ENCODE measurements at regions not wholly inside any gene's neighbourhood (a gene's known extent, or its start where the extent isn't known, plus 50 kb on each side); places are given as distances from the start of the nearest gene placed in this dataset.

- Histone ChIP-seq H3K79me2 (ENCODE audit: low read length) (no peaks in the 10 kb centered on the region), H3K36me3 (replicated peaks; ENCODE audit: insufficient read depth, low read length) (no peaks in the 10 kb centered on the region), H3K9me3 (replicated peaks; ENCODE audit: insufficient read depth, low read length) (no peaks in the 10 kb centered on the region), H3K9me2 (replicated peaks; ENCODE audit: insufficient read depth, low read length) (no peaks in the 10 kb centered on the region), H3K4me2 (ENCODE audit: low read depth, low read length) (no peak overlapping the region), H3K4me1 (ENCODE audit: low read length) (no peaks in the 10 kb centered on the region), H3K4me3 (ENCODE audit: low read length) (no peak overlapping the region), H2AFZ (ENCODE audit: low read length) (no peak overlapping the region), H3F3A (ENCODE audit: insufficient read depth, low read length) (no peaks in the 10 kb centered on the region), H3K27ac (ENCODE audit: low read length) (no peak overlapping the region), H3K27me3 (replicated peaks; ENCODE audit: insufficient read depth, low read length) (no peaks in the 10 kb centered on the region), H4K20me1 (ENCODE audit: insufficient read depth, low read length) (no peaks in the 10 kb centered on the region), H3K9ac (ENCODE audit: low read length) (no peak overlapping the region)
- TF ChIP-seq, protein P1, sequence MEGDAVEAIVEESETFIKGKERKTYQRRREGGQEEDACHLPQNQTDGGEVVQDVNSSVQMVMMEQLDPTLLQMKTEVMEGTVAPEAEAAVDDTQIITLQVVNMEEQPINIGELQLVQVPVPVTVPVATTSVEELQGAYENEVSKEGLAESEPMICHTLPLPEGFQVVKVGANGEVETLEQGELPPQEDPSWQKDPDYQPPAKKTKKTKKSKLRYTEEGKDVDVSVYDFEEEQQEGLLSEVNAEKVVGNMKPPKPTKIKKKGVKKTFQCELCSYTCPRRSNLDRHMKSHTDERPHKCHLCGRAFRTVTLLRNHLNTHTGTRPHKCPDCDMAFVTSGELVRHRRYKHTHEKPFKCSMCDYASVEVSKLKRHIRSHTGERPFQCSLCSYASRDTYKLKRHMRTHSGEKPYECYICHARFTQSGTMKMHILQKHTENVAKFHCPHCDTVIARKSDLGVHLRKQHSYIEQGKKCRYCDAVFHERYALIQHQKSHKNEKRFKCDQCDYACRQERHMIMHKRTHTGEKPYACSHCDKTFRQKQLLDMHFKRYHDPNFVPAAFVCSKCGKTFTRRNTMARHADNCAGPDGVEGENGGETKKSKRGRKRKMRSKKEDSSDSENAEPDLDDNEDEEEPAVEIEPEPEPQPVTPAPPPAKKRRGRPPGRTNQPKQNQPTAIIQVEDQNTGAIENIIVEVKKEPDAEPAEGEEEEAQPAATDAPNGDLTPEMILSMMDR (IDR thresholded peaks at IDR 0.05; ENCODE audit: low read length) = no peak
- TF ChIP-seq EZH2 (optimal IDR thresholded peaks at IDR 0.05; ENCODE audit: low read depth, low read length) (no peak), EZH2phosphoT487 (IDR thresholded peaks at IDR 0.05; ENCODE audit: low read length) (no peak)
- DNase-seq = no peak
These were observed 107.6 kb downstream of the GLUL start for GRCh38 chr1:182283746-182284544.

DNA sequence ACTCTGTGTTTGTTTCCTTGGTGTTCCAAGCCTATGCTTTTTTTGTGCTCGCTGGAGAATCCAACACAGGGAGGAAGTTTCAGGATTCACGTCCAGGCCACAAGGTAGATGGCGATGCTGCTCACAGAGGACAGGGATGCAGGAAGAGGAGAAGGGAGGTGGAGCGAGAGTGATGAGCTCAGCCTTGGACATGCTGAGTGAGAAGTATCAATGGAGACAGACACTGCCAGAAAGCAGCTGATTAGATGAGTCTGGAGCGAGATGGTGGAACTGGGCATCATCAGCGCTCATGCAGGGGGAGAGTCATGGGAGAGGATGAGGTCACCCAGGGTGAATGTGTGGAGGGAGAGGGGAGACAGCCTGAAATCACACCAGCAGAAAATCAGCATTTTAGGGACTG is 110.0 kb downstream of the GLUL start:
- Histone ChIP-seq H3K9me2 (replicated peaks; ENCODE audit: insufficient read depth, low read length) (no peaks in the 10 kb centered on the region), H3K9me3 (replicated peaks; ENCODE audit: insufficient read depth, low read length) (no peaks in the 10 kb centered on the region), H3K9ac (ENCODE audit: low read length) (no peak overlapping the region), H3K4me2 (ENCODE audit: low read depth, low read length) (no peak overlapping the region), H3K79me2 (ENCODE audit: low read length) (no peaks in the 10 kb centered on the region), H3K27me3 (replicated peaks; ENCODE audit: insufficient read depth, low read length) (no peaks in the 10 kb centered on the region), H3F3A (ENCODE audit: insufficient read depth, low read length) (no peaks in the 10 kb centered on the region), H3K4me3 (ENCODE audit: low read length) (no peak overlapping the region), H4K20me1 (ENCODE audit: insufficient read depth, low read length) (no peaks in the 10 kb centered on the region), H3K36me3 (replicated peaks; ENCODE audit: insufficient read depth, low read length) (no peaks in the 10 kb centered on the region), H2AFZ (ENCODE audit: low read length) (no peak overlapping the region), H3K4me1 (ENCODE audit: low read length) (no peaks in the 10 kb centered on the region), H3K27ac (ENCODE audit: low read length) (no peak overlapping the region)
- TF ChIP-seq, protein P1 (IDR thresholded peaks at IDR 0.05; ENCODE audit: low read length) = no peak
- TF ChIP-seq EZH2phosphoT487 (IDR thresholded peaks at IDR 0.05; ENCODE audit: low read length) (no peak), EZH2 (optimal IDR thresholded peaks at IDR 0.05; ENCODE audit: low read depth, low read length) (no peak)
- DNase-seq = no peak

GRCh38 chr1:182280504-182280900 is 111.1 kb downstream of the GLUL start:
- H4K20me1 ChIP-seq (ENCODE audit: insufficient read depth, low read length) = no peaks in the 10 kb centered on the region
- H3K9me2 ChIP-seq (replicated peaks; ENCODE audit: insufficient read depth, low read length) = no peaks in the 10 kb centered on the region
- no peak overlapping the region for H3K27ac ChIP-seq (ENCODE audit: low read length)
- no peaks in the 10 kb centered on the region for H3K79me2 ChIP-seq (ENCODE audit: low read length)
- H3K4me3 ChIP-seq (ENCODE audit: low read length) = no peak overlapping the region
- H2AFZ ChIP-seq (ENCODE audit: low read length) = no peak overlapping the region
- no peaks in the 10 kb centered on the region for H3K9me3 ChIP-seq (replicated peaks; ENCODE audit: insufficient read depth, low read length)
- H3K27me3 ChIP-seq (replicated peaks; ENCODE audit: insufficient read depth, low read length) = no peaks in the 10 kb centered on the region
- no peaks in the 10 kb centered on the region for H3F3A ChIP-seq (ENCODE audit: insufficient read depth, low read length)
- no peaks in the 10 kb centered on the region for H3K36me3 ChIP-seq (replicated peaks; ENCODE audit: insufficient read depth, low read length)
- no peak for DNase-seq
- H3K4me2 ChIP-seq (ENCODE audit: low read depth, low read length) = no peak overlapping the region
- TF ChIP-seq, protein P1 (IDR thresholded peaks at IDR 0.05; ENCODE audit: low read length) = no peak
- TF ChIP-seq EZH2phosphoT487 (IDR thresholded peaks at IDR 0.05; ENCODE audit: low read length) (no peak), EZH2 (optimal IDR thresholded peaks at IDR 0.05; ENCODE audit: low read depth, low read length) (no peak)
- no peak overlapping the region for H3K9ac ChIP-seq (ENCODE audit: low read length)
- H3K4me1 ChIP-seq (ENCODE audit: low read length) = no peaks in the 10 kb centered on the region

All from MM.1S (cell line).